IMR-90 (cell line): ENCODE measurements at regions not wholly inside any gene's neighbourhood (a gene's known extent, or its start where the extent isn't known, plus 50 kb on each side); places are given as distances from the start of the nearest gene placed in this dataset.

ENCODE experiments used
- ATAC-seq: fragments of 200-7000 bp; cut with Tn5 transposase; 2 replicates; pipeline ENCODE4 v1.9.1; 2020; ENCODE audit warnings: low read depth, mild to moderate bottlenecking, moderate library complexity
- BruUV-seq: library from RNA; stranded (reverse); fragments of 400-500 nt; replicated peaks from 2 replicates; lab custom pipeline; 2021; lab: Mats Ljungman, UMichigan
- CTCF ChIA-PET: fragments of 300-600 bp; formaldehyde crosslinking; extraction: SDS; loops from one replicate; lab custom pipeline; 2021; ENCODE audit warnings: antibody characterized with exemption; lab: Yijun Ruan, JAX
- POLR2A ChIA-PET: fragments of 300-600 bp; sonication (Branson Sonifier 250); formaldehyde crosslinking; loops from one replicate; lab custom pipeline; 2022; ENCODE audit warnings: antibody characterized with exemption; ENCODE audit not compliant: unreplicated experiment; lab: Charles Lee
- DNase-seq: peaks from one replicate; pipeline ENCODE4 v3.0.0; 2013
- H2AFZ ChIP-seq: replicated peaks from 2 replicates; pipeline ENCODE3; 2013; ENCODE audit warnings: low read length, mild to moderate bottlenecking; ENCODE audit not compliant: poor library complexity
- H2AK5ac ChIP-seq: 2 replicates; pipeline ENCODE4 v1.6.1; 2013; ENCODE audit warnings: low read depth, low read length, inconsistent platforms
- H2AK9ac ChIP-seq: replicated peaks from 2 replicates; pipeline ENCODE3; 2013; ENCODE audit warnings: mild to moderate bottlenecking, low read depth, low read length, moderate library complexity; ENCODE audit not compliant: poor library complexity
- H2BK120ac ChIP-seq: 2 replicates; pipeline ENCODE4 v1.6.1; 2013; ENCODE audit warnings: low read depth, low read length, inconsistent platforms
- H2BK15ac ChIP-seq: 3 replicates; pipeline ENCODE4 v1.6.1; 2013; ENCODE audit warnings: low read depth, low read length, inconsistent platforms
- H2BK20ac ChIP-seq: 2 replicates; pipeline ENCODE4 v1.6.1; 2013; ENCODE audit warnings: low read depth, mild to moderate bottlenecking, inconsistent platforms, low read length, moderate library complexity
- H2BK5ac ChIP-seq: 2 replicates; pipeline ENCODE4 v1.6.1; 2013; ENCODE audit warnings: mild to moderate bottlenecking, low read depth, low read length, inconsistent platforms; ENCODE audit not compliant: poor library complexity, severe bottlenecking
- H3K14ac ChIP-seq: replicated peaks from 2 replicates; pipeline ENCODE4 v1.6.1; 2013; ENCODE audit warnings: low read depth, low read length, inconsistent platforms
- H3K18ac ChIP-seq: 2 replicates; pipeline ENCODE4 v1.6.1; 2013; ENCODE audit warnings: low read depth, low read length, control low read depth
- H3K23ac ChIP-seq: 2 replicates; pipeline ENCODE4 v1.6.1; 2013; ENCODE audit warnings: low read depth, low read length, inconsistent platforms
- H3K27ac ChIP-seq: 2 replicates; pipeline ENCODE4 v1.5.1; 2013; ENCODE audit warnings: mild to moderate bottlenecking, control low read depth, low read length; ENCODE audit not compliant: insufficient read depth
- H3K27me3 ChIP-seq: 2 replicates; pipeline ENCODE4 v1.6.1; 2013; ENCODE audit warnings: low read length; ENCODE audit not compliant: control insufficient read depth, insufficient read depth
- H3K36me3 ChIP-seq: 2 replicates; pipeline ENCODE4 v1.6.1; 2013; ENCODE audit warnings: low read length, mixed read lengths; ENCODE audit not compliant: control insufficient read depth, insufficient read depth
- H3K4ac ChIP-seq: 2 replicates; pipeline ENCODE4 v1.6.1; 2013; ENCODE audit warnings: low read depth, low read length, inconsistent platforms
- H3K4me1 ChIP-seq: 2 replicates; pipeline ENCODE4 v1.6.1; 2013; ENCODE audit warnings: low read length, mixed read lengths; ENCODE audit not compliant: control insufficient read depth, insufficient read depth
- H3K4me2 ChIP-seq: 2 replicates; pipeline ENCODE4 v1.6.1; 2013; ENCODE audit warnings: low read depth, mild to moderate bottlenecking, control low read depth, low read length, moderate library complexity
- H3K4me3 ChIP-seq: 2 replicates; pipeline ENCODE4 v1.5.1; 2013; ENCODE audit warnings: low read depth, mild to moderate bottlenecking, control low read depth, low read length, moderate library complexity; ENCODE audit not compliant: insufficient read depth
- H3K56ac ChIP-seq: 2 replicates; pipeline ENCODE4 v1.6.1; 2013; ENCODE audit warnings: low read length, inconsistent platforms; ENCODE audit not compliant: insufficient read depth; ENCODE audit errors: extremely low read depth
- H3K79me1 ChIP-seq, 2 experiments: 2 replicates each; pipeline ENCODE4 v1.6.1; 2013; ENCODE audit warnings: low read length in 2 of 2, inconsistent platforms in 1 of 2, low read depth in 1 of 2
- H3K9ac ChIP-seq: 2 replicates; pipeline ENCODE4 v1.6.1; 2013; ENCODE audit warnings: low read depth, low read length, control low read depth
- H3K9me1 ChIP-seq: 2 replicates; pipeline ENCODE4 v1.6.1; 2013; ENCODE audit warnings: low read length, inconsistent platforms; ENCODE audit not compliant: insufficient read depth
- H3K9me3 ChIP-seq: 2 replicates; pipeline ENCODE4 v1.6.1; 2013; ENCODE audit warnings: low read length; ENCODE audit not compliant: control insufficient read depth, insufficient read depth
- H4K20me1 ChIP-seq: 2 replicates; pipeline ENCODE4 v1.6.1; 2013; ENCODE audit warnings: low read length, inconsistent platforms; ENCODE audit not compliant: insufficient read depth
- H4K5ac ChIP-seq: 2 replicates; pipeline ENCODE4 v1.6.1; 2013; ENCODE audit warnings: mild to moderate bottlenecking, low read depth, low read length, control low read depth
- H4K8ac ChIP-seq, 2 experiments: 2 replicates each; pipeline ENCODE4 v1.6.1; 2013; ENCODE audit warnings: low read depth in 2 of 2, low read length in 2 of 2, control low read depth in 1 of 2, inconsistent platforms in 1 of 2
- H4K91ac ChIP-seq: 2 replicates; pipeline ENCODE4 v1.6.1; 2013; ENCODE audit warnings: low read depth, low read length, inconsistent platforms; ENCODE audit not compliant: insufficient read depth
- BHLHE40 ChIP-seq: fragments of 150-350 bp; IDR thresholded peaks from 2 replicates; pipeline ENCODE4 v1.6.1; 2016; ENCODE audit warnings: mild to moderate bottlenecking, low read depth, low read length
- CEBPB ChIP-seq: IDR thresholded peaks from 2 replicates; pipeline ENCODE4 v1.6.1; 2012; ENCODE audit warnings: low read depth, low read length, improper control_type of control experiment
- CHD1 ChIP-seq: IDR thresholded peaks from 2 replicates; pipeline ENCODE4 v1.6.1; 2012; ENCODE audit warnings: low read depth, low read length, improper control_type of control experiment
- CTCF ChIP-seq: conservative IDR thresholded peaks from 2 replicates; pipeline ENCODE4 v1.5.1; 2012; ENCODE audit warnings: mild to moderate bottlenecking, low read depth, low read length, improper control_type of control experiment
- ELK1 ChIP-seq: fragments of 150-350 bp; IDR thresholded peaks from 2 replicates; pipeline ENCODE4 v1.6.1; 2016; ENCODE audit warnings: low read depth, mild to moderate bottlenecking, low read length, moderate library complexity, borderline replicate concordance
- FOS ChIP-seq: fragments of 150-350 bp; IDR thresholded peaks from 2 replicates; pipeline ENCODE4 v1.6.1; 2016; ENCODE audit warnings: low read depth, low read length
- MAFK ChIP-seq: IDR thresholded peaks from 2 replicates; pipeline ENCODE4 v1.6.1; 2012; ENCODE audit warnings: low read depth, low read length, improper control_type of control experiment
- MAZ ChIP-seq: IDR thresholded peaks from 2 replicates; pipeline ENCODE4 v1.6.1; 2012; ENCODE audit warnings: low read depth, mild to moderate bottlenecking, low read length, improper control_type of control experiment, moderate library complexity, borderline replicate concordance
- MXI1 ChIP-seq: IDR thresholded peaks from 2 replicates; pipeline ENCODE4 v1.6.1; 2012; ENCODE audit warnings: low read depth, mild to moderate bottlenecking, low read length, moderate library complexity, borderline replicate concordance
- NFE2L2 ChIP-seq: fragments of 150-350 bp; IDR thresholded peaks from 2 replicates; pipeline ENCODE4 v1.6.1; 2016; ENCODE audit warnings: low read depth, mild to moderate bottlenecking, low read length
- POLR2A ChIP-seq: IDR thresholded peaks from 2 replicates; pipeline ENCODE4 v1.6.1; 2012; ENCODE audit warnings: mild to moderate bottlenecking, low read depth, low read length
- RAD21 ChIP-seq: IDR thresholded peaks from 2 replicates; pipeline ENCODE4 v1.6.1; 2012; ENCODE audit warnings: low read length, improper control_type of control experiment
- RCOR1 ChIP-seq: IDR thresholded peaks from 2 replicates; pipeline ENCODE4 v1.6.1; 2012; ENCODE audit warnings: mild to moderate bottlenecking, low read length, improper control_type of control experiment; ENCODE audit not compliant: insufficient replicate concordance
- RFX5 ChIP-seq: IDR thresholded peaks from 2 replicates; pipeline ENCODE4 v1.8.0; 2012; ENCODE audit warnings: low read depth, mild to moderate bottlenecking, low read length, moderate library complexity
- SMC3 ChIP-seq: fragments of 150-350 bp; IDR thresholded peaks from 2 replicates; pipeline ENCODE4 v1.6.1; 2016; ENCODE audit warnings: low read depth, mild to moderate bottlenecking, antibody characterized with exemption, low read length, moderate library complexity
- USF2 ChIP-seq: fragments of 150-350 bp; IDR thresholded peaks from 2 replicates; pipeline ENCODE4 v1.6.1; 2017; ENCODE audit warnings: mild to moderate bottlenecking, antibody characterized with exemption, low read length, low read depth
- dilution Hi-C: fragments of 300-500 bp; cut with HindIII; formaldehyde crosslinking; loops from one replicate; pipeline ENCODE4 v1.14.3; 2018; ENCODE audit warnings: low sequenced_read_pairs; ENCODE audit not compliant: unreplicated experiment
- in situ Hi-C: fragments of 300-500 bp; cut with MboI; formaldehyde crosslinking; loops from 3 replicates; pipeline ENCODE4 v1.14.3; 2019; ENCODE audit warnings: low sequenced_read_pairs, inconsistent platforms, mixed read lengths
- intact Hi-C: fragments of 100-400 bp; cut with micrococcal nuclease; formaldehyde crosslinking; loops from 2 replicates; pipeline ENCODE4 v1.10.0; 2022

- intact Hi-C loops (loop anchor here (10.0 kb wide), 1 partner anchor 115 kb away; no protein-coding TSS in a partner anchor), in situ Hi-C loops (no loop called here), dilution Hi-C loops (no loop called here)
- Histone ChIP-seq H2BK15ac (no peak overlapping the region), H3K79me1 (no peaks in the 10 kb centered on the region), H3K27me3 (no peaks in the 10 kb centered on the region), H4K91ac (no peak overlapping the region), H3K4me2 (no peak overlapping the region), H3K23ac (no peak overlapping the region), H2BK120ac (no peak overlapping the region), H3K36me3 (no peaks in the 10 kb centered on the region), H2BK20ac (no peak overlapping the region), H3K9me1 (no peaks in the 10 kb centered on the region), H4K5ac (no peak overlapping the region), H3K4me3 (no peak overlapping the region), H2AK9ac (no peak overlapping the region), H2BK5ac (no peak overlapping the region), H3K9ac (no peak overlapping the region), H3K18ac (no peak overlapping the region), H3K4me1 (no peaks in the 10 kb centered on the region), H4K8ac (no peak overlapping the region), H3K9me3 (peaks cover 6% of the 10 kb centered on the region), H2AK5ac (no peak overlapping the region), H3K27ac (no peak overlapping the region), H2AFZ (no peak overlapping the region), H4K20me1 (no peaks in the 10 kb centered on the region), H3K56ac (no peak overlapping the region), H3K4ac (no peak overlapping the region), H3K14ac (no peak overlapping the region)
- no TSS peak for BruUV-seq
- ChIA-PET POLR2A (no interaction called here), CTCF (interaction anchor here (0.6 kb wide), 1 partner anchor 1264 kb away, joined by 6 read pairs; no protein-coding TSS in a partner anchor)
- TF ChIP-seq CTCF, result no peak
- TF ChIP-seq CEBPB, result no peak
- TF ChIP-seq ELK1, result no peak
- TF ChIP-seq FOS, result no peak
- TF ChIP-seq MAFK, result no peak
- no peak for TF ChIP-seq RCOR1
- TF ChIP-seq RFX5, result no peak
- no peak for TF ChIP-seq MAZ
- TF ChIP-seq SMC3, result no peak
- TF ChIP-seq USF2, result no peak
- TF ChIP-seq NFE2L2, result no peak
- no peak for TF ChIP-seq POLR2A
- no peak for TF ChIP-seq RAD21
- TF ChIP-seq CHD1, result no peak
- TF ChIP-seq BHLHE40, result no peak
- TF ChIP-seq MXI1, result no peak
- DNase-seq (no peak), ATAC-seq (no peak)
Measured at GRCh38 chr12:61939977-61940376, 320.2 kb upstream of the USP15 start.
